ENCODE measurements at regions not wholly inside any gene's neighbourhood (a gene's known extent, or its start where the extent isn't known, plus 50 kb on each side); places are given as distances from the start of the nearest gene placed in this dataset.

DNA sequence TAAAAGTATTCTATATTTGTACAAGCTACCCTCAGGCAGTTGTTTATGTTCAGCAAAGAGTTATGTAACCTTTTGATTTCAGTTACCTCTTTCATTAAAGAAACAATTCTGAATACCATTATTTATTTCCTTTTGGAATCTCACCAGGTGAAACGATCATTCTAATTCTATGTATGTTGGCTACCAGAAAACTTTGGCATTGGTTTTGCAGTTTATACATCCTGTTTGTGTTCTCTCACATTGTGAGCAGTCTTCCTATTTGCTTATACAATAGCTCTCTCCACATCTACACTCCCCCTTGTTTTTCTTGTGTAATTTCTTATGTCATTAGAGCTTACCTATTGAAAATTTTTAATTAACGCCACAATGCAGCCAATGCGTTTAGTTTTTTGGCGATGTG, 276.0 kb upstream of the MPDZ start:
- H3K4me2 ChIP-seq (ENCODE audit: control insufficient read depth, extremely low read depth, insufficient read depth, low read depth, low read length) = no peak overlapping the region
- no peak overlapping the region for H3K9ac ChIP-seq (ENCODE audit: control insufficient read depth, extremely low read depth, insufficient read depth, low read length)
- no peak overlapping the region for H2AFZ ChIP-seq (ENCODE audit: control insufficient read depth, low read length)
- no peak for TF ChIP-seq EZH2 (IDR thresholded peaks at IDR 0.05; ENCODE audit: low read length)
- TF ChIP-seq, protein P1, sequence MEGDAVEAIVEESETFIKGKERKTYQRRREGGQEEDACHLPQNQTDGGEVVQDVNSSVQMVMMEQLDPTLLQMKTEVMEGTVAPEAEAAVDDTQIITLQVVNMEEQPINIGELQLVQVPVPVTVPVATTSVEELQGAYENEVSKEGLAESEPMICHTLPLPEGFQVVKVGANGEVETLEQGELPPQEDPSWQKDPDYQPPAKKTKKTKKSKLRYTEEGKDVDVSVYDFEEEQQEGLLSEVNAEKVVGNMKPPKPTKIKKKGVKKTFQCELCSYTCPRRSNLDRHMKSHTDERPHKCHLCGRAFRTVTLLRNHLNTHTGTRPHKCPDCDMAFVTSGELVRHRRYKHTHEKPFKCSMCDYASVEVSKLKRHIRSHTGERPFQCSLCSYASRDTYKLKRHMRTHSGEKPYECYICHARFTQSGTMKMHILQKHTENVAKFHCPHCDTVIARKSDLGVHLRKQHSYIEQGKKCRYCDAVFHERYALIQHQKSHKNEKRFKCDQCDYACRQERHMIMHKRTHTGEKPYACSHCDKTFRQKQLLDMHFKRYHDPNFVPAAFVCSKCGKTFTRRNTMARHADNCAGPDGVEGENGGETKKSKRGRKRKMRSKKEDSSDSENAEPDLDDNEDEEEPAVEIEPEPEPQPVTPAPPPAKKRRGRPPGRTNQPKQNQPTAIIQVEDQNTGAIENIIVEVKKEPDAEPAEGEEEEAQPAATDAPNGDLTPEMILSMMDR (optimal IDR thresholded peaks at IDR 0.05 in 1 of 3, IDR thresholded peaks at IDR 0.05 in 1 of 3, conservative IDR thresholded peaks at IDR 0.05 in 1 of 3; ENCODE audit: extremely low read depth in 1 of 3, insufficient read depth in 2 of 3, low read length in 3 of 3) = no peak
- H3K4me3 ChIP-seq (ENCODE audit: control insufficient read depth in 2 of 3, extremely low read depth in 1 of 3, insufficient read depth in 2 of 3, low read depth in 1 of 3, low read length in 3 of 3) = no peak overlapping the region
- FAIRE-seq (no peak), DNase-seq (ENCODE audit: low read depth, low spot score) (no peak)
- no peaks in the 10 kb centered on the region for H3K79me2 ChIP-seq (ENCODE audit: control insufficient read depth, insufficient read depth, low read length)
- H3K9me3 ChIP-seq (ENCODE audit: control insufficient read depth, low read depth, low read length) = no peaks in the 10 kb centered on the region
- H3K27me3 ChIP-seq (ENCODE audit: control insufficient read depth, extremely low read depth, insufficient read depth, low read length) = no peaks in the 10 kb centered on the region
- no peak overlapping the region for H3K27ac ChIP-seq (ENCODE audit: control insufficient read depth, insufficient read depth, low read length)
- H4K20me1 ChIP-seq (ENCODE audit: control insufficient read depth, extremely low read depth, insufficient read depth, low read length) = no peaks in the 10 kb centered on the region
- H3K9me1 ChIP-seq (ENCODE audit: control insufficient read depth, extremely low read depth, insufficient read depth, low read length) = no peaks in the 10 kb centered on the region
- H3K4me1 ChIP-seq (ENCODE audit: control insufficient read depth, extremely low read depth, insufficient read depth, low read length) = no peaks in the 10 kb centered on the region
- no peaks in the 10 kb centered on the region for H3K36me3 ChIP-seq (ENCODE audit: control insufficient read depth in 2 of 2, extremely low read depth in 1 of 2, insufficient read depth in 2 of 2, low read length in 2 of 2)
- dilution Hi-C loops (cut with MboI; ENCODE audit: extremely low pct_ligation_motif_present, low sequenced_read_pairs) = no loop called here

DNA sequence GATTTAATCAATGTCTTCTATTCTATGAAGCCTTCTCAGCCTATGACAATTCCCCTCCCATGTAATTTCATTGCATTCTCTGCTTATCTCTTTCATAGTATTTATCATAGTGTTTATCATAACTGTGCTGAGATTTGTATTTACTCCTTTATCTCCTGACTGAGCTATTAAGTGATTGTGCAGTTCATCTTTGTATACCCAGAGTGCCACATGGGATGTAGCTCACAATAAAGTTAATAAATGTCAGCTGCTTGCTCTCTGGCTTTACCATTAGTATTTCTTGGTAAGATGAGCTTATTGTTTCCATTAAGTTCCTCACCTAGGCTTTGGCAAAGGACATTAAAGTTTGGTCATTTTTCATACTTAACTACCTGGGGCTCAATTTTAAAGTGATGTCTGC, 275.1 kb upstream of the MPDZ start:
- Histone ChIP-seq H3K9me1 (ENCODE audit: control insufficient read depth, extremely low read depth, insufficient read depth, low read length) (no peaks in the 10 kb centered on the region), H3K4me1 (ENCODE audit: control insufficient read depth, extremely low read depth, insufficient read depth, low read length) (no peaks in the 10 kb centered on the region), H3K79me2 (ENCODE audit: control insufficient read depth, insufficient read depth, low read length) (no peaks in the 10 kb centered on the region), H2AFZ (ENCODE audit: control insufficient read depth, low read length) (no peak overlapping the region), H3K36me3 (ENCODE audit: control insufficient read depth in 2 of 2, extremely low read depth in 1 of 2, insufficient read depth in 2 of 2, low read length in 2 of 2) (no peaks in the 10 kb centered on the region), H3K9ac (ENCODE audit: control insufficient read depth, extremely low read depth, insufficient read depth, low read length) (no peak overlapping the region), H3K27ac (ENCODE audit: control insufficient read depth, insufficient read depth, low read length) (no peak overlapping the region), H3K4me2 (ENCODE audit: control insufficient read depth, extremely low read depth, insufficient read depth, low read depth, low read length) (no peak overlapping the region), H3K9me3 (ENCODE audit: control insufficient read depth, low read depth, low read length) (no peaks in the 10 kb centered on the region), H3K4me3 (ENCODE audit: control insufficient read depth in 2 of 3, extremely low read depth in 1 of 3, insufficient read depth in 2 of 3, low read depth in 1 of 3, low read length in 3 of 3) (no peak overlapping the region), H3K27me3 (ENCODE audit: control insufficient read depth, extremely low read depth, insufficient read depth, low read length) (no peaks in the 10 kb centered on the region), H4K20me1 (ENCODE audit: control insufficient read depth, extremely low read depth, insufficient read depth, low read length) (no peaks in the 10 kb centered on the region)
- no peak for TF ChIP-seq EZH2 (IDR thresholded peaks at IDR 0.05; ENCODE audit: low read length)
- TF ChIP-seq, protein P1 (optimal IDR thresholded peaks at IDR 0.05 in 1 of 3, IDR thresholded peaks at IDR 0.05 in 1 of 3, conservative IDR thresholded peaks at IDR 0.05 in 1 of 3; ENCODE audit: extremely low read depth in 1 of 3, insufficient read depth in 2 of 3, low read length in 3 of 3) = no peak
- no peak for DNase-seq (ENCODE audit: low read depth, low spot score)
- dilution Hi-C loops (cut with MboI; ENCODE audit: extremely low pct_ligation_motif_present, low sequenced_read_pairs) = no loop called here
- FAIRE-seq = no peak

Measured in keratinocyte (primary cell).